Mammary epithelial cell (primary cell): ENCODE measurements at regions not wholly inside any gene's neighbourhood (a gene's known extent, or its start where the extent isn't known, plus 50 kb on each side); places are given as distances from the start of the nearest gene placed in this dataset.

Experiments used
- CTCF ChIP-seq, 2 donors: IDR thresholded peaks in 1 of 2; conservative IDR thresholded peaks in 1 of 2; 2 replicates each; pipeline ENCODE4 v1.5.1; 2011 to 2012; ENCODE audit warnings: inconsistent platforms in 2 of 2, low read length in 2 of 2, mild to moderate bottlenecking in 2 of 2, control low read depth in 1 of 2, low read depth in 1 of 2; ENCODE audit not compliant: insufficient read depth in 1 of 2; ENCODE audit errors: extremely low read depth in 1 of 2
- EZH2 ChIP-seq: IDR thresholded peaks from 2 replicates; pipeline ENCODE4 v1.6.1; 2012; ENCODE audit warnings: low read length, inconsistent platforms, borderline replicate concordance

- TF ChIP-seq CTCF (conservative IDR thresholded peaks at IDR 0.05 in 1 of 2, IDR thresholded peaks at IDR 0.05 in 1 of 2; ENCODE audit: extremely low read depth in 1 of 2, insufficient read depth in 1 of 2, low read depth in 1 of 2, low read length in 2 of 2) (no peak), EZH2 (no peak)
Observed at GRCh38 chr10:63765126-63765525, 243.9 kb downstream of the REEP3 start.
